SK-N-SH (cell line): ENCODE measurements at regions not wholly inside any gene's neighbourhood (a gene's known extent, or its start where the extent isn't known, plus 50 kb on each side); places are given as distances from the start of the nearest gene placed in this dataset.

Experiments used
- CTCF ChIA-PET: fragments of 300-600, 350-600 bp; formaldehyde crosslinking; extraction: SDS; loops from one replicate; lab custom pipeline; 2021; lab: Yijun Ruan, JAX
- POLR2A ChIA-PET: fragments of 350-600 bp; sonication (Branson Sonifier 250); formaldehyde crosslinking; extraction: SDS; loops from one replicate; lab custom pipeline; 2020; ENCODE audit warnings: antibody characterized with exemption, inconsistent platforms; lab: Yijun Ruan, JAX
- DNase-seq: peaks from one replicate; pipeline ENCODE4 v3.0.0; 2012
- H2AFZ ChIP-seq: fragments of 200-600 bp; sonication (generic); 2 replicates; pipeline ENCODE4 v1.8.1; 2016; ENCODE audit warnings: antibody characterized with exemption, mild to moderate bottlenecking, low read depth
- H3F3A ChIP-seq: fragments of 200-600 bp; sonication (generic); replicated peaks from 2 replicates; pipeline ENCODE3; 2016; ENCODE audit warnings: antibody characterized with exemption, mild to moderate bottlenecking; ENCODE audit not compliant: insufficient read depth
- H3K27ac ChIP-seq, 2 experiments: fragments of 200-500 bp in 1 of 2; fragments of 200-600 bp in 1 of 2; sonication (Bioruptor generic) in 1 of 2; sonication (generic), shearing (Covaris generic) in 1 of 2; 2 replicates each; pipeline versions ENCODE4 v1.5.1 to v1.6.1; 2014 to 2016; ENCODE audit warnings: low read depth in 2 of 2, inconsistent platforms in 1 of 2, low read length in 1 of 2, mild to moderate bottlenecking in 1 of 2, mixed read lengths in 1 of 2
- H3K27me3 ChIP-seq: fragments of 200-600 bp; sonication (generic), shearing (Covaris generic); 2 replicates; pipeline ENCODE4 v1.6.1; 2016; ENCODE audit warnings: mixed run types; ENCODE audit not compliant: insufficient read depth
- H3K36me3 ChIP-seq, 2 experiments: fragments of 200-500 bp in 1 of 2; fragments of 200-600 bp in 1 of 2; sonication (Bioruptor generic) in 1 of 2; sonication (generic) in 1 of 2; replicated peaks in 1 of 2; 2 replicates each; pipeline versions ENCODE3 to v1.5.1; 2014 to 2016; ENCODE audit warnings: low read length in 1 of 2, mild to moderate bottlenecking in 1 of 2; ENCODE audit not compliant: insufficient read depth in 2 of 2, control insufficient read depth in 1 of 2
- H3K4me1 ChIP-seq, 2 experiments: fragments of 200-500 bp in 1 of 2; fragments of 200-600 bp in 1 of 2; sonication (Bioruptor generic) in 1 of 2; sonication (generic), shearing (Covaris generic) in 1 of 2; 2 replicates each; pipeline versions ENCODE4 v1.5.1 to v1.6.1; 2014 to 2016; ENCODE audit warnings: low read depth in 1 of 2, low read length in 1 of 2, mixed run types in 1 of 2; ENCODE audit not compliant: insufficient read depth in 2 of 2, control insufficient read depth in 1 of 2
- H3K4me2 ChIP-seq: fragments of 200-600 bp; sonication (generic), shearing (Covaris generic); 2 replicates; pipeline ENCODE4 v1.6.1; 2017; ENCODE audit warnings: mixed run types
- H3K4me3 ChIP-seq, 2 experiments: fragments of 200-500 bp in 1 of 2; fragments of 200-600 bp in 1 of 2; sonication (Bioruptor generic) in 1 of 2; sonication (generic), shearing (Covaris generic) in 1 of 2; 2 replicates each; pipeline versions ENCODE4 v1.5.1 to v1.8.1; 2014 to 2016; ENCODE audit warnings: low read depth in 2 of 2, inconsistent platforms in 1 of 2, low read length in 1 of 2, mild to moderate bottlenecking in 1 of 2, mixed read lengths in 1 of 2, moderate library complexity in 1 of 2
- H3K79me2 ChIP-seq: fragments of 200-600 bp; sonication (generic); 2 replicates; pipeline ENCODE4 v1.8.1; 2017; ENCODE audit warnings: mild to moderate bottlenecking; ENCODE audit not compliant: insufficient read depth
- H3K9ac ChIP-seq: fragments of 200-600 bp; sonication (generic); 2 replicates; pipeline ENCODE4 v1.6.1; 2017; ENCODE audit warnings: mixed run types
- H3K9me2 ChIP-seq: fragments of 200-600 bp; sonication (generic); 2 replicates; pipeline ENCODE4 v1.6.1; 2017; ENCODE audit warnings: mixed run types
- H3K9me3 ChIP-seq: fragments of 200-600 bp; sonication (generic); 2 replicates; pipeline ENCODE4 v1.6.1; 2017; ENCODE audit warnings: mixed run types, mild to moderate bottlenecking, moderate library complexity
- H4K20me1 ChIP-seq: fragments of 200-600 bp; sonication (generic); 2 replicates; pipeline ENCODE4 v1.6.1; 2017; ENCODE audit warnings: mild to moderate bottlenecking, mixed run types; ENCODE audit not compliant: insufficient read depth
- CHD2 ChIP-seq: fragments of 150-350 bp; IDR thresholded peaks from 2 replicates; pipeline ENCODE4 v1.6.1; 2018; ENCODE audit warnings: low read length; ENCODE audit not compliant: partially characterized antibody
- CTCF ChIP-seq: fragments of 200-600 bp; sonication (generic); IDR thresholded peaks from 2 replicates; pipeline ENCODE4 v1.6.1; 2017; ENCODE audit warnings: antibody characterized with exemption, mild to moderate bottlenecking, moderate library complexity
- ELF1 ChIP-seq: IDR thresholded peaks from 2 replicates; pipeline ENCODE4 v1.4.0; 2012
- EP300 ChIP-seq, 2 experiments: IDR thresholded peaks; 2 replicates each; pipeline versions ENCODE4 v1.4.0 to v1.6.1; 2012; ENCODE audit warnings: borderline replicate concordance in 1 of 2, low read depth in 1 of 2, low read length in 1 of 2
- EZH2phosphoT487 ChIP-seq: fragments of 200-600 bp; sonication (generic); IDR thresholded peaks from 2 replicates; pipeline ENCODE4 v1.6.1; 2017; ENCODE audit warnings: low read depth, mixed run types, mild to moderate bottlenecking, antibody characterized with exemption, moderate library complexity, borderline replicate concordance
- GABPA ChIP-seq: IDR thresholded peaks from 2 replicates; pipeline ENCODE4 v1.4.0; 2012; ENCODE audit warnings: low read depth, mild to moderate bottlenecking
- NFIC ChIP-seq: IDR thresholded peaks from 2 replicates; pipeline ENCODE4 v1.4.0; 2012; ENCODE audit warnings: borderline replicate concordance
- NRF1 ChIP-seq: IDR thresholded peaks from 2 replicates; pipeline ENCODE4 v1.6.1; 2012; ENCODE audit warnings: low read depth, mild to moderate bottlenecking, low read length
- PBX3 ChIP-seq: IDR thresholded peaks from 2 replicates; pipeline ENCODE4; 2012
- POLR2AphosphoS5 ChIP-seq: IDR thresholded peaks from 2 replicates; pipeline ENCODE4 v1.6.1; 2012; ENCODE audit warnings: low read depth, low read length
- RAD21 ChIP-seq: IDR thresholded peaks from 2 replicates; pipeline ENCODE4 v1.6.1; 2012; ENCODE audit warnings: mild to moderate bottlenecking, low read length
- RCOR1 ChIP-seq: fragments of 150-350 bp; IDR thresholded peaks from 2 replicates; pipeline ENCODE4 v1.6.1; 2017; ENCODE audit warnings: antibody characterized with exemption, low read length
- REST ChIP-seq: IDR thresholded peaks from 2 replicates; pipeline ENCODE4 v1.6.1; 2012; ENCODE audit warnings: mild to moderate bottlenecking, low read depth, low read length, moderate library complexity
- RFX5 ChIP-seq: IDR thresholded peaks from 2 replicates; pipeline ENCODE4 v1.6.1; 2012; ENCODE audit warnings: mild to moderate bottlenecking, improper control_type of control experiment, low read length
- SMC3 ChIP-seq: IDR thresholded peaks from 2 replicates; pipeline ENCODE4 v1.6.1; 2012; ENCODE audit warnings: low read depth, low read length, improper control_type of control experiment
- TAF1 ChIP-seq: IDR thresholded peaks from 2 replicates; pipeline ENCODE4 v1.6.1; 2012; ENCODE audit warnings: low read depth, mild to moderate bottlenecking, low read length, moderate library complexity, borderline replicate concordance
- TCF12 ChIP-seq: IDR thresholded peaks from 2 replicates; pipeline ENCODE4 v1.4.0; 2012
- YY1 ChIP-seq: IDR thresholded peaks from 2 replicates; pipeline ENCODE4 v1.4.0; 2012; ENCODE audit warnings: low read depth, mild to moderate bottlenecking
- ZBTB33 ChIP-seq: IDR thresholded peaks from 2 replicates; pipeline ENCODE4 v1.4.0; 2012; ENCODE audit warnings: low read depth, borderline replicate concordance
- WGBS: methylation state at CpG from one replicate; pipeline ENCODE4 v1.1.6; 2017; ENCODE audit warnings: low lambda C conversion rate; 5-methylcytosine and 5-hydroxymethylcytosine counted together

- TF ChIP-seq RFX5 (no peak), TCF12 (no peak), RCOR1 (no peak), REST (no peak), NFIC (no peak), ELF1 (no peak)
Measured at GRCh38 chr18:53819174-53819573, 405.3 kb downstream of the MBD2 start (continued).

GRCh38 chr18:53817976-53818950 lies 406.2 kb downstream of the MBD2 start:
- Histone ChIP-seq H2AFZ (no peak overlapping the region), H3F3A (no peaks in the 10 kb centered on the region), H3K36me3 (no peaks in the 10 kb centered on the region), H3K4me2 (no peak overlapping the region), H3K9ac (no peak overlapping the region), H3K27ac (no peak overlapping the region), H3K27me3 (no peaks in the 10 kb centered on the region), H4K20me1 (no peaks in the 10 kb centered on the region), H3K9me3 (peaks cover 9% of the 10 kb centered on the region; the same call in 1 of the 2 replicates), H3K79me2 (no peaks in the 10 kb centered on the region), H3K4me3 (no peak overlapping the region), H3K4me1 (peaks cover 0 to 2% of the 10 kb centered on the region in 2 experiments; a peak in 1 of 4 replicates), H3K9me2 (no peaks in the 10 kb centered on the region)
- TF ChIP-seq CHD2 = no peak
- TF ChIP-seq ZBTB33 = no peak
- no peak for TF ChIP-seq EZH2phosphoT487
- no peak for TF ChIP-seq TAF1
- no peak for TF ChIP-seq REST
- TF ChIP-seq NRF1 = no peak
- no peak for TF ChIP-seq RAD21
- no peak for TF ChIP-seq YY1
- TF ChIP-seq CTCF = no peak
- TF ChIP-seq GABPA = no peak
- no peak for TF ChIP-seq EP300 (IDR thresholded peaks at IDR 0.05; ENCODE audit: borderline replicate concordance in 1 of 2, low read depth in 1 of 2, low read length in 1 of 2)
- TF ChIP-seq SMC3 = no peak
- no peak for TF ChIP-seq POLR2AphosphoS5
- TF ChIP-seq PBX3 = no peak
- 23% methylated on average over 1 of the region's 1 CpG for WGBS
- no peak for DNase-seq
- ChIA-PET POLR2A (no interaction called here), CTCF (no interaction called here)
